Activated gamma-delta T cell (primary cell): ENCODE measurements at regions not wholly inside any gene's neighbourhood (a gene's known extent, or its start where the extent isn't known, plus 50 kb on each side); places are given as distances from the start of the nearest gene placed in this dataset.
"Not testable (repeated sequence)": the region's sequence is repeated elsewhere in the genome, so short reads cannot be mapped to it uniquely, and the experiment has no call there.

ENCODE experiments used
- DNase-seq: peaks from one replicate; lab custom pipeline; 2025; lab: John Stamatoyannopoulos, UW

DNA sequence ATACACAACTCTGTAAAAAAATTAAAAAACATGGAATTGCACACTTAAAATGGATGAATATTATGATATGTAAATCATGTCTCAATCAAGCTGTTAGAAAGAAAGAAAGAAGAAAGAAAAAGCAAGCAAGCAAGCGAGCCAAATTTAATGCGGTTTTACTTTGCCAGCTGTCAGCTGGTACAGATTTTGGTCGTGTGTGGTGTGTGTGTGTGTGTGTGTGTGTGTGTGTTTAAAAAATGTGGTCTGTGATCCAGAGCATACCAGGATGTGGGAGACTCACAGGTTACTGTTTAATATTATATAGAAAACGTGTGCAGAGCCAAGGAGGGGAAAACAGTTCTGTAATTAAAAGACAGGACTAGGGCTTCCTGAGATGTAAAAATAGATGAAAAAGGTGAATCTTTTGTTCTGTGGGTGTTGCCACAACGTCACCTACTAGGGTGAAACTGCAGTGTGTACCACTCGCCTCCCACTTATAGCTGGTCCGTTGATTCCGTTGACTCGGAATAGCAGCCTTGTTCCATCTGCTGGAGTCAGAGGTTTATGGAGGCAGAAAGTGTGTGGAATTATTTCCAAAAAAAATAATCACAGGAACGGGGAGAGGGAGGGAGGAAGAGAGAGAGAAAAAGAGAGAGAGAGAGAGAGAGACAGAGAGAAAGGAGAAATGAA is 197.7 kb downstream of the BCAS1 start:
- no peak for DNase-seq

- no peak for DNase-seq
Observed at GRCh38 chr20:53872081-53872541, 198.3 kb downstream of the BCAS1 start.

GRCh38 chr20:53871541-53871940 is 198.9 kb downstream of the BCAS1 start:
- no peak for DNase-seq

GRCh38 chr20:53870426-53871315 is 199.7 kb downstream of the BCAS1 start:
- DNase-seq, result no peak

- no peak for DNase-seq
Observed at GRCh38 chr20:53869466-53870258, 200.7 kb downstream of the BCAS1 start.

GRCh38 chr20:53867741-53868351 is 202.5 kb downstream of the BCAS1 start:
- no peak for DNase-seq

GRCh38 chr20:53866794-53867740 is 203.3 kb downstream of the BCAS1 start:
- no peak for DNase-seq

- no peak for DNase-seq
Observed at GRCh38 chr20:53865901-53866793, 204.2 kb downstream of the BCAS1 start.

DNA sequence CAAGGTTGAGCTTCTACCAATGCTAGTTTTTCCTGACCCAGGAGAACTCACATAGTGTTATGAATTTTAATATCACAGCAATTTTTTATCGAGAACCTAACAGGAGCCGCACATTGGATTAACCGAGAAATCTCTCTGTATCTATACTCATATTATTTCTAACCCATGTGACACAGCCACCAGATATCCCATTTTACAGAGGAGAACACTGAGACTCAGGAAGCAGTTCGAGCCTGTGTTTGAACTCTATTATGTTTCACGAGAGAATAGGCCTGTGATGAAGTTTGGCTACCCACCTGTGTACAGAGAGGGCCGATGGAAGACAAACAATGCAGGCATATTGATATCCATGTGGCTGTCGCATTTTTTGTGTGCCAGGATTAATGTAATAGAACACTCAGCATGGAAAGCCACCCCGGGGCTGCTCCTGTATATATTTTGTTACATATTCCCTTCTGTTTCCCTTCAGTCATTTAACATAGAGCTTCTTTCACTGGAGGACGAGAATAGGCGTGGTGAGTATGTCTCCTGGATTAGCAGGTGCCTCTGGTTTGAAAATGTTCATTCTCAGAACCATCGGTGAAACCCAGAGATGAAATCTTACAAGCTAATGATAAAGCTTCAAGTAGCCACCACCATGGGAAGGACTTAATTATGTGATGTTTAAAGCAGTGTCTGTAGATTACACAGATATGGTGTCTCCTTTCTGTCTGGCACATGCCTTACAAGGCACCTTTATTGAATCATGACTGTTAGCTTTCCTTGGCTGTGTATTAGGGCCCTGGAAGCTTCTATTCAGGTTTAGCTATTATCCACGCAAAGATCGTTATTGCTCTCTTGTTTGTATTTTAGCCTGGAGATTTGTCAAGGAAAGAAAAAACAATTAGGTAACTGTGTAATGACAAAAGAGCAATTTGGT is 205.4 kb downstream of the BCAS1 start:
- not testable (repeated sequence) for DNase-seq

DNA sequence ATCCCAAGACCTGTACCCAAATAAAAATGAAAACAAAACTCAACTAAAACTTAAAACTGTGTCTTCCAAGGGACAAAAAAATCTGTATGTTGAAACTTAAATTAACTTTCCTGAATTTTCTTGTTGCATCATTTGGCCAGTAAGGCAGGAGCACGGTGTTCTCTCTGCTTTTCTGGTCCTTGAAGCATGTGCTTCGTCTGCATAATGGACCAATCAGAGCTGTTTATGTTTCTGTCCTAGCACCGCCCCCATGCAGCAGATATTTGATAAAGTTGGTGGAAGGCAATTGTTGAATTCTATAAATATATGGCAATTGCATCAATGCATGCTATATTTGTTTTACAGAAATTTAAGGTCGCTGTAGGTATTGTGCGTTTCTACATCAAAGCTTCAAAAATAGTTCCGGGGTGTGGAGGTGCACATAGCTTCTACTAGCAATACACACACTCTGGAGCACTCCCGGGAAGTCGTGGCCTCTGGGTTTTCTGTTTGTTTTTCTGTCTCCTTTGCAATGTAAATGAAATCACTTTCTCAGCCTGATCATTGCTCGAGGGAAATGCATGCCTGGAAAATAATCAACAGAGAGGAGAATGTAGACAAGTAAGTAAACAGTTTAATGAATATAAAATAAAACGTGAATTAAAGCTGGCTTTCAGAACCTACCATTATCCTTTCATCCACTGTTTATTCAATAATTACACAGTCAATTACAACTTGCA is 206.3 kb downstream of the BCAS1 start:
- DNase-seq, result not testable (repeated sequence)

DNA sequence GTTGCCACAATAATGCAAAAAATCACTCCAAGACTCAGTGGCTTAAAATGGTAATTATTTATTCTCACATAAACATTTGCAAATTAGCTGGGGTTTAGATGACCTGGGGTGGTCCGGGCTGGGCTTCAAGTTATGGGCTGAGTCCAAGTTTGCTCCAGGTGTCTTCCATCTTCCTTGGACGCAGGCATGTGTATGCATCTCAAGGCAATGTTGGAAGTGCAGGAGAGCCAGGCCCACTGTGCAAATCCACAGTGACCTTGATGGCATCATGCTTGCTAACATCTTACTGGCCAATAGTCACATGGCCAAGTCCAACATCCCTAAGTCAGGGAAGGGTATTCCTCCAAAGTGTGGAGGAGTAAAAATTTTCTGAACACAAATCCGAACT is 206.9 kb downstream of the BCAS1 start:
- DNase-seq, result not testable (repeated sequence)

GRCh38 chr20:53863039-53863438 is 207.4 kb downstream of the BCAS1 start:
- not testable (repeated sequence) for DNase-seq

DNA sequence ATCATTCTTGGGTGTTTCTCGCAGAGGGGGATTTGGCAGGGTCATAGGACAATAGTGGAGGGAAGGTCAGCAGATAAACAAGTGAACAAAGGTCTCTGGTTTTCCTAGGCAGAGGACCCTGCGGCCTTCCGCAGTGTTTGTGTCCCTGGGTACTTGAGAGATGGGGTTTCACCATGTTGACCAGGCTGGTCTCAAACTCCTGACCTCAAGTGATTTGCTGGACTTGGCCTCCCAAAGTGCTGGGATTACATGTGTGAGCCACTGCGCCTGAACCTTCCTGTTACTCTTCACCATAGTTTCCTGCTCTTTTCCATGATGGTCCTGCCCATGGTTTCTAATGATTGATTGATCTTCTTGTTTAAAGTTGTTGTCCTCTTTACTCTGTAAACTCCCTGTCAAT is 207.9 kb downstream of the BCAS1 start:
- DNase-seq, result not testable (repeated sequence)

- not testable (repeated sequence) for DNase-seq
Observed at GRCh38 chr20:53862136-53862397, 208.3 kb downstream of the BCAS1 start.

- no peak for DNase-seq
Observed at GRCh38 chr20:53859684-53860083, 210.7 kb downstream of the BCAS1 start.

- not testable (repeated sequence) for DNase-seq
Observed at GRCh38 chr20:53859009-53859408, 211.4 kb downstream of the BCAS1 start.

DNA sequence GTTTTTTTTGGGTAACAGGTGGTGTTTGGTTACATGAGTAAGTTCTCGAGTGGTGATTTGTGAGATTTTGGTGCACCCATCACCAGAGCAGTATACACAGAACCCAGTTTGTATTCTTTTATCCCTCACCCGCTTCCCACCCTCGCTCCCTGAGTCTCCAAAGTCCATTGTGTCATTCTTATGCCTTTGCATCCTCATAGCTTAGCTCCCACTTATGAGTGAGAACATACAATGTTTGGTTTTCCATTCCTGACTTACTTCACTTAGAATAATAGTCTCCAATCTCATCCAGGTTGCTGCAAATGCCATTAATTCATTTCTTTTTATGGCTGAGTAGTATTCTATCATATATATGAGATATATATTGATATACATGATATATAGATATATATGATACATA is 211.9 kb downstream of the BCAS1 start:
- DNase-seq, result not testable (repeated sequence)

GRCh38 chr20:53857723-53858236 is 212.6 kb downstream of the BCAS1 start:
- DNase-seq, result no peak
